Stimulated activated effector memory CD8-positive, alpha-beta T cell treated with anti-CD3 and anti-CD28 coated beads, Interleukin-12 subunit alpha, Interleukin-12 subunit beta, amount 100 ng/mL, for 72 hours (primary cell): ENCODE measurements at regions not wholly inside any gene's neighbourhood (a gene's known extent, or its start where the extent isn't known, plus 50 kb on each side); places are given as distances from the start of the nearest gene placed in this dataset.
"Not testable (repeated sequence)": the region's sequence is repeated elsewhere in the genome, so short reads cannot be mapped to it uniquely, and the experiment has no call there.

Experiments
- ATAC-seq: fragments of 150-1000 bp; cut with Tn5 transposase; 2 replicates; pipeline ENCODE4 v1.10.0; 2021
- DNase-seq, 2 donors: peaks; one replicate each; pipeline ENCODE4 v3.0.0; 2021 to 2022; ENCODE audit warnings: low spot score in 2 of 2
- H3K27ac Mint-ChIP-seq: one replicate; pipeline ENCODE4 v1.8.0; 2022; ENCODE audit warnings: mild to moderate bottlenecking, mixed read lengths
- H3K36me3 Mint-ChIP-seq: one replicate; pipeline ENCODE4 v1.8.0; 2022; ENCODE audit warnings: mild to moderate bottlenecking, mixed read lengths
- H3K4me1 Mint-ChIP-seq: one replicate; pipeline ENCODE4 v1.8.0; 2022; ENCODE audit warnings: mixed read lengths
- H3K4me3 Mint-ChIP-seq: one replicate; pipeline ENCODE4 v1.8.0; 2022; ENCODE audit warnings: mild to moderate bottlenecking, mixed read lengths
- H3K9me3 Mint-ChIP-seq: one replicate; pipeline ENCODE4 v1.8.0; 2022; ENCODE audit warnings: mixed read lengths

- H3K27ac Mint-ChIP-seq: no peak overlapping the region
- ATAC-seq (no peak), DNase-seq (no peak)
- H3K4me3 Mint-ChIP-seq: no peak overlapping the region
- H3K36me3 Mint-ChIP-seq: peaks cover 10% of the 10 kb centered on the region
- peaks cover 58% of the 10 kb centered on the region for H3K4me1 Mint-ChIP-seq
- H3K9me3 Mint-ChIP-seq: no peaks in the 10 kb centered on the region
These were observed 51.5 kb upstream of the FOXN3 start for GRCh38 chr14:89468566-89468965.

- not testable (repeated sequence) for DNase-seq, H3K27ac Mint-ChIP-seq, H3K36me3 Mint-ChIP-seq, H3K9me3 Mint-ChIP-seq, ATAC-seq
- peak overlapping the region; percentile 62 for H3K4me3 Mint-ChIP-seq
- H3K4me1 Mint-ChIP-seq: peaks cover 58% of the 10 kb centered on the region
These were observed 51.0 kb upstream of the FOXN3 start for GRCh38 chr14:89468030-89468429.

DNA sequence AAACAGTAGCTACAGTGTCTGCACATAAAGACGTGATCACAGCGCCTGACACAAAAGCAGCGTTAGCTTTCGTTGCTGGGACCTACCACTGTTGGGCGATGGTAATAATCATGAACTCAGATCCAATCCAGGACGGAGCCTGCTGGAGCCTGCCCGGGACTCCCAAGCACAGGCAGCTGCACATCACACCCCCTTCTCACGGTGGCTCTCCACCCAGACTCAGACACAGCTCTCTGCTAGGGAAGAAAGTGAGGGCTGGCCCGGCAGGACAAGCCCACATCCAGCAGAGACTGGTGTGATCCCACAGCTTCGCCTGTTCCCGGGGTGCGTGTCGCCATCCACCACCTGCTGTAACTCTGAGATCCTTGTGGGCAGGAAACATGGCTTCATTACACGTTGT lies 49.9 kb upstream of the FOXN3 start:
- peaks cover 4% of the 10 kb centered on the region for H3K36me3 Mint-ChIP-seq
- no peaks in the 10 kb centered on the region for H3K9me3 Mint-ChIP-seq
- H3K27ac Mint-ChIP-seq: peak overlapping the region; percentile 74
- peak overlapping the region; percentile 62 for H3K4me3 Mint-ChIP-seq
- ATAC-seq (peak; percentile 33), DNase-seq (peak in 1 of 2 donors; percentile 57)
- H3K4me1 Mint-ChIP-seq: peaks cover 58% of the 10 kb centered on the region
